IMR-90 (cell line): ENCODE measurements at regions not wholly inside any gene's neighbourhood (a gene's known extent, or its start where the extent isn't known, plus 50 kb on each side); places are given as distances from the start of the nearest gene placed in this dataset.

Experiments used
- ATAC-seq: fragments of 200-7000 bp; cut with Tn5 transposase; 2 replicates; pipeline ENCODE4 v1.9.1; 2020; ENCODE audit warnings: low read depth, mild to moderate bottlenecking, moderate library complexity
- BruUV-seq: library from RNA; stranded (reverse); fragments of 400-500 nt; replicated peaks from 2 replicates; lab custom pipeline; 2021; lab: Mats Ljungman, UMichigan
- CTCF ChIA-PET: fragments of 300-600 bp; formaldehyde crosslinking; extraction: SDS; loops from one replicate; lab custom pipeline; 2021; ENCODE audit warnings: antibody characterized with exemption; lab: Yijun Ruan, JAX
- POLR2A ChIA-PET: fragments of 300-600 bp; sonication (Branson Sonifier 250); formaldehyde crosslinking; loops from one replicate; lab custom pipeline; 2022; ENCODE audit warnings: antibody characterized with exemption; ENCODE audit not compliant: unreplicated experiment; lab: Charles Lee
- DNase-seq: peaks from one replicate; pipeline ENCODE4 v3.0.0; 2013
- H2AFZ ChIP-seq: replicated peaks from 2 replicates; pipeline ENCODE3; 2013; ENCODE audit warnings: low read length, mild to moderate bottlenecking; ENCODE audit not compliant: poor library complexity
- H2AK5ac ChIP-seq: 2 replicates; pipeline ENCODE4 v1.6.1; 2013; ENCODE audit warnings: low read depth, low read length, inconsistent platforms
- H2AK9ac ChIP-seq: replicated peaks from 2 replicates; pipeline ENCODE3; 2013; ENCODE audit warnings: mild to moderate bottlenecking, low read depth, low read length, moderate library complexity; ENCODE audit not compliant: poor library complexity
- H2BK120ac ChIP-seq: 2 replicates; pipeline ENCODE4 v1.6.1; 2013; ENCODE audit warnings: low read depth, low read length, inconsistent platforms
- H2BK15ac ChIP-seq: 3 replicates; pipeline ENCODE4 v1.6.1; 2013; ENCODE audit warnings: low read depth, low read length, inconsistent platforms
- H2BK20ac ChIP-seq: 2 replicates; pipeline ENCODE4 v1.6.1; 2013; ENCODE audit warnings: low read depth, mild to moderate bottlenecking, inconsistent platforms, low read length, moderate library complexity
- H2BK5ac ChIP-seq: 2 replicates; pipeline ENCODE4 v1.6.1; 2013; ENCODE audit warnings: mild to moderate bottlenecking, low read depth, low read length, inconsistent platforms; ENCODE audit not compliant: poor library complexity, severe bottlenecking
- H3K14ac ChIP-seq: replicated peaks from 2 replicates; pipeline ENCODE4 v1.6.1; 2013; ENCODE audit warnings: low read depth, low read length, inconsistent platforms
- H3K18ac ChIP-seq: 2 replicates; pipeline ENCODE4 v1.6.1; 2013; ENCODE audit warnings: low read depth, low read length, control low read depth
- H3K23ac ChIP-seq: 2 replicates; pipeline ENCODE4 v1.6.1; 2013; ENCODE audit warnings: low read depth, low read length, inconsistent platforms
- H3K27ac ChIP-seq: 2 replicates; pipeline ENCODE4 v1.5.1; 2013; ENCODE audit warnings: mild to moderate bottlenecking, control low read depth, low read length; ENCODE audit not compliant: insufficient read depth
- H3K27me3 ChIP-seq: 2 replicates; pipeline ENCODE4 v1.6.1; 2013; ENCODE audit warnings: low read length; ENCODE audit not compliant: control insufficient read depth, insufficient read depth
- H3K36me3 ChIP-seq: 2 replicates; pipeline ENCODE4 v1.6.1; 2013; ENCODE audit warnings: low read length, mixed read lengths; ENCODE audit not compliant: control insufficient read depth, insufficient read depth
- H3K4ac ChIP-seq: 2 replicates; pipeline ENCODE4 v1.6.1; 2013; ENCODE audit warnings: low read depth, low read length, inconsistent platforms
- H3K4me1 ChIP-seq: 2 replicates; pipeline ENCODE4 v1.6.1; 2013; ENCODE audit warnings: low read length, mixed read lengths; ENCODE audit not compliant: control insufficient read depth, insufficient read depth
- H3K4me2 ChIP-seq: 2 replicates; pipeline ENCODE4 v1.6.1; 2013; ENCODE audit warnings: low read depth, mild to moderate bottlenecking, control low read depth, low read length, moderate library complexity
- H3K4me3 ChIP-seq: 2 replicates; pipeline ENCODE4 v1.5.1; 2013; ENCODE audit warnings: low read depth, mild to moderate bottlenecking, control low read depth, low read length, moderate library complexity; ENCODE audit not compliant: insufficient read depth
- H3K56ac ChIP-seq: 2 replicates; pipeline ENCODE4 v1.6.1; 2013; ENCODE audit warnings: low read length, inconsistent platforms; ENCODE audit not compliant: insufficient read depth; ENCODE audit errors: extremely low read depth
- H3K79me1 ChIP-seq, 2 experiments: 2 replicates each; pipeline ENCODE4 v1.6.1; 2013; ENCODE audit warnings: low read length in 2 of 2, inconsistent platforms in 1 of 2, low read depth in 1 of 2
- H3K9ac ChIP-seq: 2 replicates; pipeline ENCODE4 v1.6.1; 2013; ENCODE audit warnings: low read depth, low read length, control low read depth
- H3K9me1 ChIP-seq: 2 replicates; pipeline ENCODE4 v1.6.1; 2013; ENCODE audit warnings: low read length, inconsistent platforms; ENCODE audit not compliant: insufficient read depth
- H3K9me3 ChIP-seq: 2 replicates; pipeline ENCODE4 v1.6.1; 2013; ENCODE audit warnings: low read length; ENCODE audit not compliant: control insufficient read depth, insufficient read depth
- H4K20me1 ChIP-seq: 2 replicates; pipeline ENCODE4 v1.6.1; 2013; ENCODE audit warnings: low read length, inconsistent platforms; ENCODE audit not compliant: insufficient read depth
- H4K5ac ChIP-seq: 2 replicates; pipeline ENCODE4 v1.6.1; 2013; ENCODE audit warnings: mild to moderate bottlenecking, low read depth, low read length, control low read depth
- H4K8ac ChIP-seq, 2 experiments: 2 replicates each; pipeline ENCODE4 v1.6.1; 2013; ENCODE audit warnings: low read depth in 2 of 2, low read length in 2 of 2, control low read depth in 1 of 2, inconsistent platforms in 1 of 2
- H4K91ac ChIP-seq: 2 replicates; pipeline ENCODE4 v1.6.1; 2013; ENCODE audit warnings: low read depth, low read length, inconsistent platforms; ENCODE audit not compliant: insufficient read depth
- CEBPB ChIP-seq: IDR thresholded peaks from 2 replicates; pipeline ENCODE4 v1.6.1; 2012; ENCODE audit warnings: low read depth, low read length, improper control_type of control experiment
- FOS ChIP-seq: fragments of 150-350 bp; IDR thresholded peaks from 2 replicates; pipeline ENCODE4 v1.6.1; 2016; ENCODE audit warnings: low read depth, low read length
- MXI1 ChIP-seq: IDR thresholded peaks from 2 replicates; pipeline ENCODE4 v1.6.1; 2012; ENCODE audit warnings: low read depth, mild to moderate bottlenecking, low read length, moderate library complexity, borderline replicate concordance
- POLR2A ChIP-seq: IDR thresholded peaks from 2 replicates; pipeline ENCODE4 v1.6.1; 2012; ENCODE audit warnings: mild to moderate bottlenecking, low read depth, low read length
- RAD21 ChIP-seq: IDR thresholded peaks from 2 replicates; pipeline ENCODE4 v1.6.1; 2012; ENCODE audit warnings: low read length, improper control_type of control experiment
- WGBS, 2 experiments: methylation state at CpG; one replicate each; pipeline versions ENCODE4 v1.1.5 to v1.1.7; 2013; ENCODE audit warnings: missing lambda C conversion rate in 2 of 2; ENCODE audit not compliant: insufficient read length in 1 of 2; ENCODE audit errors: extremely low coverage in 2 of 2; 5-methylcytosine and 5-hydroxymethylcytosine counted together
- dilution Hi-C: fragments of 300-500 bp; cut with HindIII; formaldehyde crosslinking; loops from one replicate; pipeline ENCODE4 v1.14.3; 2018; ENCODE audit warnings: low sequenced_read_pairs; ENCODE audit not compliant: unreplicated experiment
- in situ Hi-C: fragments of 300-500 bp; cut with MboI; formaldehyde crosslinking; loops from 3 replicates; pipeline ENCODE4 v1.14.3; 2019; ENCODE audit warnings: low sequenced_read_pairs, inconsistent platforms, mixed read lengths
- intact Hi-C: fragments of 100-400 bp; cut with micrococcal nuclease; formaldehyde crosslinking; loops from 2 replicates; pipeline ENCODE4 v1.10.0; 2022

DNA sequence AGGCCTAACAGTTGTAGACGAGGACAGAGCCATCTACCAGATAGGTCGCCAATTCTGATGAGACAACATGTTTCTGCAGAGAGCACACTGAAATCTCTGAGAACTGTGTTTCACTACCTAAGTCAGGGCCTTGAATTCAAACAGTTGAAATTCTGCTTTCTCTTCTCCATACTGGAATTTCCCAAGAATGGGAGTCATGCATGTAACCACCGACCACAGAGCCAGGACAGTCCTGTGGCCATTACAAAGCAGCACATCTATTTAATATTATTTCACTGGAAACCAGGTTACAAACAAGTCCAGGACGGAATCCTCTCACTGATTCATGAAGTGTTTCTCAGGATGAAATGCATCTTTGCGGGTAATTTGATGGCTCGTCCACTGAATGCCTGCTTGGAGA lies 62.0 kb upstream of the ST8SIA6 start:
- H3K23ac ChIP-seq, result peak overlapping the region; percentile 26; the same call in 1 of the 2 replicates
- peak overlapping the region; percentile 44 for H2BK5ac ChIP-seq
- peak overlapping the region; percentile 44; the same call in 1 of the 2 replicates for H3K18ac ChIP-seq
- peak overlapping the region; percentile 17 for H2AFZ ChIP-seq
- no peaks in the 10 kb centered on the region for H3K36me3 ChIP-seq
- TF ChIP-seq CEBPB, result no peak
- no peak for TF ChIP-seq MXI1
- TF ChIP-seq POLR2A, result no peak
- no peak for TF ChIP-seq RAD21
- no peak for TF ChIP-seq FOS
- H4K5ac ChIP-seq, result peak overlapping the region; percentile 47; the same call in 1 of the 2 replicates
- DNase-seq (peak; percentile 34), ATAC-seq (no peak)
- H4K91ac ChIP-seq, result peak overlapping the region; percentile 66; the same call in 1 of the 2 replicates
- H4K20me1 ChIP-seq, result no peaks in the 10 kb centered on the region
- no TSS peak for BruUV-seq
- H3K4me3 ChIP-seq, result no peak overlapping the region
- H3K4ac ChIP-seq, result peak overlapping the region; percentile 23
- dilution Hi-C loops, result no loop called here
- H3K9me3 ChIP-seq, result no peaks in the 10 kb centered on the region
- no peak overlapping the region for H3K56ac ChIP-seq
- H3K9me1 ChIP-seq, result no peaks in the 10 kb centered on the region; the same call in 1 of the 2 replicates
- H3K14ac ChIP-seq, result peak overlapping the region; percentile 18
- peaks cover 0 to under 1% of the 10 kb centered on the region in 2 experiments; a peak in 1 of 4 replicates for H3K79me1 ChIP-seq
- no peak overlapping the region for H2AK9ac ChIP-seq
- in situ Hi-C loops, result no loop called here
- intact Hi-C loops, result loop anchor here (5.0 kb wide), 1 partner anchor 81 kb away; no protein-coding TSS in a partner anchor
- POLR2A ChIA-PET, result no interaction called here
- 80% methylated on average over 1 of the region's 6 CpGs; no CpG with 5 or more reads in 1 of the 2 experiments for WGBS, 2 experiments
- H2BK15ac ChIP-seq, result peak overlapping the region; percentile 6; the same call in 1 of the 3 replicates
- no peak overlapping the region for H3K4me2 ChIP-seq
- CTCF ChIA-PET, result no interaction called here
- no peaks in the 10 kb centered on the region for H3K27me3 ChIP-seq
- H3K9ac ChIP-seq, result no peak overlapping the region
- H3K27ac ChIP-seq, result no peak overlapping the region
- peak overlapping the region; percentile 78 for H2BK20ac ChIP-seq
- peaks cover 9% of the 10 kb centered on the region for H3K4me1 ChIP-seq
- peak overlapping the region; percentile 50 for H2BK120ac ChIP-seq
- peak overlapping the region in 1 of 2 experiments; percentile 28; a peak in 1 of 4 replicates for H4K8ac ChIP-seq
- H2AK5ac ChIP-seq, result no peak overlapping the region
